H9 (cell line): ENCODE measurements at regions not wholly inside any gene's neighbourhood (a gene's known extent, or its start where the extent isn't known, plus 50 kb on each side); places are given as distances from the start of the nearest gene placed in this dataset.

Experiments used
- DNase-seq: peaks from one replicate; pipeline ENCODE4 v3.0.0-alpha.2; 2017
- H2AFZ ChIP-seq: one replicate; pipeline ENCODE4 v1.6.1; 2013; ENCODE audit warnings: mild to moderate bottlenecking, low read length, control low read depth, moderate library complexity
- H2AK5ac ChIP-seq: 2 replicates; pipeline ENCODE4 v1.6.1; 2013; ENCODE audit warnings: low read length, control low read depth, mixed read lengths; ENCODE audit not compliant: insufficient read length
- H2BK120ac ChIP-seq: one replicate; pipeline ENCODE4 v1.6.1; 2013; ENCODE audit warnings: low read depth, mild to moderate bottlenecking, low read length, control low read depth, inconsistent platforms; ENCODE audit not compliant: poor library complexity, severe bottlenecking
- H2BK12ac ChIP-seq: 2 replicates; pipeline ENCODE4 v1.6.1; 2013; ENCODE audit warnings: low read length, control low read depth, mixed read lengths, low read depth; ENCODE audit not compliant: insufficient read length
- H2BK15ac ChIP-seq: 2 replicates; pipeline ENCODE4 v1.6.1; 2013; ENCODE audit warnings: low read depth, low read length, control low read depth
- H2BK20ac ChIP-seq: one replicate; pipeline ENCODE4 v1.6.1; 2013; ENCODE audit warnings: low read depth, mild to moderate bottlenecking, low read length, control low read depth, inconsistent platforms; ENCODE audit not compliant: poor library complexity, severe bottlenecking
- H2BK5ac ChIP-seq: 2 replicates; pipeline ENCODE4 v1.6.1; 2013; ENCODE audit warnings: low read length, control low read depth, mixed read lengths; ENCODE audit not compliant: insufficient read length
- H3K14ac ChIP-seq: 2 replicates; pipeline ENCODE4 v1.6.1; 2013; ENCODE audit warnings: low read length, control low read depth; ENCODE audit not compliant: insufficient read depth
- H3K18ac ChIP-seq: 2 replicates; pipeline ENCODE4 v1.6.1; 2013; ENCODE audit warnings: low read depth, mild to moderate bottlenecking, mixed read lengths, low read length, control low read depth; ENCODE audit not compliant: insufficient read length
- H3K23ac ChIP-seq: 2 replicates; pipeline ENCODE4 v1.6.1; 2013; ENCODE audit warnings: low read length, control low read depth, mixed read lengths, low read depth; ENCODE audit not compliant: insufficient read length
- H3K23me2 ChIP-seq: 2 replicates; pipeline ENCODE4 v1.6.1; 2013; ENCODE audit warnings: low read depth, mild to moderate bottlenecking, mixed read lengths, low read length, control low read depth; ENCODE audit not compliant: insufficient read length, poor library complexity, severe bottlenecking
- H3K27ac ChIP-seq: 2 replicates; pipeline ENCODE4 v1.5.1; 2013; ENCODE audit warnings: low read length, control low read depth, mixed read lengths, low read depth; ENCODE audit not compliant: insufficient read length
- H3K27me3 ChIP-seq: 2 replicates; pipeline ENCODE4 v1.6.1; 2013; ENCODE audit warnings: low read length, control low read depth, inconsistent platforms; ENCODE audit not compliant: insufficient read depth
- H3K4ac ChIP-seq: 2 replicates; pipeline ENCODE4 v1.6.1; 2013; ENCODE audit warnings: low read depth, mild to moderate bottlenecking, control low read depth, inconsistent platforms, low read length, moderate library complexity
- H3K4me1 ChIP-seq: 2 replicates; pipeline ENCODE4 v1.6.1; 2013; ENCODE audit warnings: low read length, control low read depth, inconsistent platforms; ENCODE audit not compliant: insufficient read depth
- H3K4me2 ChIP-seq: 2 replicates; pipeline ENCODE4 v1.6.1; 2013; ENCODE audit warnings: low read length, control low read depth, mixed read lengths; ENCODE audit not compliant: insufficient read length, insufficient read depth
- H3K56ac ChIP-seq: 2 replicates; pipeline ENCODE4 v1.6.1; 2013; ENCODE audit warnings: low read depth, mild to moderate bottlenecking, mixed read lengths, low read length, control low read depth; ENCODE audit not compliant: insufficient read length
- H3K79me1 ChIP-seq: 2 replicates; pipeline ENCODE4 v1.6.1; 2013; ENCODE audit warnings: low read depth, mild to moderate bottlenecking, moderate library complexity, low read length, control low read depth, inconsistent platforms; ENCODE audit not compliant: insufficient read depth, poor library complexity, severe bottlenecking
- H3K79me2 ChIP-seq: 2 replicates; pipeline ENCODE4 v1.6.1; 2013; ENCODE audit warnings: low read length, control low read depth, inconsistent platforms; ENCODE audit not compliant: insufficient read depth
- H3K9ac ChIP-seq: 2 replicates; pipeline ENCODE4 v1.6.1; 2013; ENCODE audit warnings: low read length, control low read depth, mixed read lengths; ENCODE audit not compliant: insufficient read length; ENCODE audit errors: extremely low read depth
- H3K9me3 ChIP-seq: one replicate; pipeline ENCODE4 v1.6.1; 2013; ENCODE audit warnings: low read depth, low read length, inconsistent platforms; ENCODE audit not compliant: control insufficient read depth
- H3T11ph ChIP-seq: one replicate; pipeline ENCODE4 v1.6.1; 2013; ENCODE audit warnings: mild to moderate bottlenecking, low read length, control low read depth, inconsistent platforms
- H4K20me1 ChIP-seq: one replicate; pipeline ENCODE4 v1.6.1; 2013; ENCODE audit not compliant: control insufficient read depth, insufficient read length, insufficient read depth
- H4K5ac ChIP-seq: 2 replicates; pipeline ENCODE4 v1.6.1; 2013; ENCODE audit warnings: low read depth, mild to moderate bottlenecking, mixed read lengths, low read length, control low read depth; ENCODE audit not compliant: insufficient read length
- H4K8ac ChIP-seq: replicated peaks from 2 replicates; pipeline ENCODE4 v1.6.1; 2013; ENCODE audit warnings: low read length, control low read depth, mixed read lengths, low read depth; ENCODE audit not compliant: insufficient read length
- H4K91ac ChIP-seq: 2 replicates; pipeline ENCODE4 v1.6.1; 2013; ENCODE audit warnings: low read depth, mild to moderate bottlenecking, moderate library complexity, mixed read lengths, low read length, control low read depth; ENCODE audit not compliant: insufficient read length
- H3K27ac Mint-ChIP-seq, 3 experiments: 2 replicates in 2 of 3; 3 replicates in 1 of 3; pipeline ENCODE4 v1.8.0; 2020 to 2021; ENCODE audit warnings: mixed read lengths in 3 of 3, mild to moderate bottlenecking in 1 of 3, moderate library complexity in 1 of 3
- H3K27me3 Mint-ChIP-seq: 2 replicates; pipeline ENCODE4 v1.8.0; 2021; ENCODE audit warnings: low read depth, mild to moderate bottlenecking, moderate library complexity, mixed read lengths
- H3K36me3 Mint-ChIP-seq, 3 experiments: 2 replicates in 2 of 3; 3 replicates in 1 of 3; pipeline ENCODE4 v1.8.0; 2020 to 2021; ENCODE audit warnings: low read depth in 3 of 3, mixed read lengths in 3 of 3; ENCODE audit not compliant: insufficient read depth in 1 of 3
- H3K4me1 Mint-ChIP-seq, 2 experiments: 2 replicates each; pipeline ENCODE4 v1.8.0; 2020; ENCODE audit warnings: mixed read lengths in 2 of 2
- H3K4me3 Mint-ChIP-seq, 2 experiments: 2 replicates in 1 of 2; 3 replicates in 1 of 2; pipeline ENCODE4 v1.8.0; 2020 to 2021; ENCODE audit warnings: mild to moderate bottlenecking in 2 of 2, mixed read lengths in 2 of 2, moderate library complexity in 1 of 2
- H3K9me3 Mint-ChIP-seq, 2 experiments: 2 replicates in 1 of 2; 3 replicates in 1 of 2; pipeline ENCODE4 v1.8.0; 2020; ENCODE audit warnings: mild to moderate bottlenecking in 2 of 2, mixed read lengths in 2 of 2, moderate library complexity in 1 of 2
- WGBS: extraction: QIAGEN DNeasy Blood & Tissue Kit; methylation state at CpG from one replicate; pipeline ENCODE4 v1.1.7; 2013; ENCODE audit warnings: missing lambda C conversion rate, low lambda C conversion rate, mixed read lengths; ENCODE audit not compliant: insufficient read length; ENCODE audit errors: extremely low coverage; 5-methylcytosine and 5-hydroxymethylcytosine counted together
- TF ChIP-seq, protein P1 (sequence below): fragments of 200-600 bp; sonication (generic); conservative IDR thresholded peaks from 3 replicates; pipeline ENCODE4 v1.8.0; 2021; ENCODE audit warnings: antibody characterized with exemption, mild to moderate bottlenecking

DNA sequence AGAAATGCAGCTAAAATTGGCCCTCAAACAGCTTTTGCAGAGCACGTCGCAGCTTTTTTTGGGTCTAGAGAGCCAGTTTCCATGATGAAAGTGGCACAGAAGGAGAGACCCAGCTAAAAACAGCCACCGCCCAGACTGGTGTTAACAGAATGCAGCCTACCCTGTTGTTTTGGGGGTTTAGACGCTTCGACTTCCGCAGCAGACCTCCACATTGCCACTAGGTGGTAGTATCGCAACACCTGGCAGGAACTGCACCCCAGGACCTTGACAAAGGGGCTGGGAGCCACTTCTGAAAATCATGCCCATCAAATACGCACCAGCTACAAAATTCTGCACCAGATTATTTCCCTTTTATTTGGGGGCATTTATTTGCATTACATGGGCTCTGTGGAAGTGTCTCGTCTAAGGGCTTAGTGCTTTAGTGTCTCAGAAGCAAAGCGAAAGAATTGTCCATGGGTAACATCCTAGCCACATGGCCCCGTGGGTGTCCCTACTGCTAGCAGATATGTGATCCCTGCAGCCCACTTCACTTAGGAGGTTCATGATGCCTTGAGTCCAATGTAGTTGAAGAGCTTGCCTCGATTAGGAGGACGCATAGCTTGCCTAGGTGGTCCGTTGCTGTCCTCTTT lies 167.1 kb downstream of the HAPSTR1 start:
- Histone ChIP-seq H3K27ac (no peak overlapping the region), H3K4me1 (no peaks in the 10 kb centered on the region), H3K9ac (no peak overlapping the region), H3K14ac (no peak overlapping the region), H4K5ac (no peak overlapping the region), H3K18ac (no peak overlapping the region), H3K56ac (no peak overlapping the region), H4K91ac (no peak overlapping the region), H3K79me1 (no peaks in the 10 kb centered on the region), H2BK5ac (no peak overlapping the region), H2BK120ac (no peak overlapping the region), H4K20me1 (peaks cover 3% of the 10 kb centered on the region), H3K9me3 (no peaks in the 10 kb centered on the region), H3K4ac (no peak overlapping the region), H4K8ac (no peak overlapping the region), H3K23ac (no peak overlapping the region), H2BK15ac (no peak overlapping the region), H3T11ph (no peak overlapping the region), H2BK12ac (no peak overlapping the region), H3K4me2 (no peak overlapping the region), H2AK5ac (no peak overlapping the region), H2AFZ (no peak overlapping the region), H3K23me2 (no peaks in the 10 kb centered on the region), H3K27me3 (no peaks in the 10 kb centered on the region; the same call in 1 of the 2 replicates), H3K79me2 (no peaks in the 10 kb centered on the region), H2BK20ac (no peak overlapping the region)
- no peaks in the 10 kb centered on the region; a peak in 2 of 7 replicates for H3K36me3 Mint-ChIP-seq
- TF ChIP-seq, protein P1, sequence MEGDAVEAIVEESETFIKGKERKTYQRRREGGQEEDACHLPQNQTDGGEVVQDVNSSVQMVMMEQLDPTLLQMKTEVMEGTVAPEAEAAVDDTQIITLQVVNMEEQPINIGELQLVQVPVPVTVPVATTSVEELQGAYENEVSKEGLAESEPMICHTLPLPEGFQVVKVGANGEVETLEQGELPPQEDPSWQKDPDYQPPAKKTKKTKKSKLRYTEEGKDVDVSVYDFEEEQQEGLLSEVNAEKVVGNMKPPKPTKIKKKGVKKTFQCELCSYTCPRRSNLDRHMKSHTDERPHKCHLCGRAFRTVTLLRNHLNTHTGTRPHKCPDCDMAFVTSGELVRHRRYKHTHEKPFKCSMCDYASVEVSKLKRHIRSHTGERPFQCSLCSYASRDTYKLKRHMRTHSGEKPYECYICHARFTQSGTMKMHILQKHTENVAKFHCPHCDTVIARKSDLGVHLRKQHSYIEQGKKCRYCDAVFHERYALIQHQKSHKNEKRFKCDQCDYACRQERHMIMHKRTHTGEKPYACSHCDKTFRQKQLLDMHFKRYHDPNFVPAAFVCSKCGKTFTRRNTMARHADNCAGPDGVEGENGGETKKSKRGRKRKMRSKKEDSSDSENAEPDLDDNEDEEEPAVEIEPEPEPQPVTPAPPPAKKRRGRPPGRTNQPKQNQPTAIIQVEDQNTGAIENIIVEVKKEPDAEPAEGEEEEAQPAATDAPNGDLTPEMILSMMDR: peak; percentile 93
- peaks cover 25% of the 10 kb centered on the region for H3K27me3 Mint-ChIP-seq
- peaks cover 2 to 11% of the 10 kb centered on the region in 2 experiments for H3K4me1 Mint-ChIP-seq
- H3K9me3 Mint-ChIP-seq: peaks cover 3% of the 10 kb centered on the region in 2 experiments; a peak in 2 of 5 replicates
- no peak overlapping the region for H3K4me3 Mint-ChIP-seq
- H3K27ac Mint-ChIP-seq: peak overlapping the region in 1 of 3 experiments; percentile 57; a peak in 1 of 7 replicates
- WGBS: no CpG with 5 or more reads among the region's 14 CpGs
- DNase-seq: peak; percentile 76
